HepG2 (cell line): ENCODE measurements at regions not wholly inside any gene's neighbourhood (a gene's known extent, or its start where the extent isn't known, plus 50 kb on each side); places are given as distances from the start of the nearest gene placed in this dataset.

ENCODE experiments used
- ATAC-seq: fragments of 200-7000 bp; cut with Tn5 transposase; 3 replicates; pipeline ENCODE4 v1.9.1; 2020; ENCODE audit warnings: mild to moderate bottlenecking, moderate library complexity
- BruUV-seq: library from RNA; stranded (reverse); fragments of 400-500 nt; replicated peaks from 2 replicates; lab custom pipeline; 2021; lab: Mats Ljungman, UMichigan
- CTCF ChIA-PET: fragments of 300-600 bp; formaldehyde crosslinking; extraction: SDS; loops from one replicate; lab custom pipeline; 2021; ENCODE audit warnings: low total read pairs, inconsistent platforms, low intra/inter-chr PET ratio; lab: Yijun Ruan, JAX
- POLR2A ChIA-PET: fragments of 350-600 bp; sonication (Branson Sonifier 250); formaldehyde crosslinking; loops from one replicate; lab custom pipeline; 2020; ENCODE audit warnings: antibody characterized with exemption, inconsistent platforms; lab: Yijun Ruan, JAX
- DNase-seq: peaks from one replicate; pipeline ENCODE4 v3.0.0-alpha.2; 2015; ENCODE audit warnings: low spot score
- FAIRE-seq: peaks from 3 replicates; lab custom pipeline; 2011; peaks lifted over from hg19 to GRCh38; lab: Jason Lieb, UNC
- H2AFZ ChIP-seq: one replicate; pipeline ENCODE4 v1.6.1; 2011; ENCODE audit warnings: low read length, inconsistent platforms
- H3K27ac ChIP-seq: fragments of 300-600 bp; 3 replicates; pipeline ENCODE4 v1.8.0; 2011; ENCODE audit warnings: mixed run types, mild to moderate bottlenecking, mixed read lengths, low read length, inconsistent platforms; ENCODE audit not compliant: insufficient read depth; ENCODE audit errors: extremely low read length
- H3K27me3 ChIP-seq, 2 experiments: fragments of 200-600 bp in 1 of 2; 2 replicates in 1 of 2; 3 replicates in 1 of 2; pipeline versions ENCODE4 v1.6.0 to v1.8.0; 2011; ENCODE audit warnings: low read length in 2 of 2, mild to moderate bottlenecking in 2 of 2, moderate library complexity in 2 of 2, inconsistent platforms in 1 of 2; ENCODE audit not compliant: insufficient read depth in 2 of 2, control insufficient read depth in 1 of 2
- H3K36me3 ChIP-seq, 2 experiments: fragments of 200-600 bp in 1 of 2; replicated peaks in 1 of 2; 2 replicates in 1 of 2; 3 replicates in 1 of 2; pipeline versions ENCODE4 v1.5.1 to v1.8.0; 2011; ENCODE audit warnings: low read length in 2 of 2, inconsistent platforms in 1 of 2; ENCODE audit not compliant: insufficient read depth in 2 of 2, control insufficient read depth in 1 of 2
- H3K4me1 ChIP-seq: 2 replicates; pipeline ENCODE4 v1.5.1; 2012; ENCODE audit warnings: low read length, inconsistent platforms; ENCODE audit not compliant: insufficient read depth
- H3K4me2 ChIP-seq: 2 replicates; pipeline ENCODE4 v1.6.0; 2011; ENCODE audit warnings: low read depth, low read length, inconsistent platforms
- H3K4me3 ChIP-seq, 3 experiments: fragments of 200-600 bp in 1 of 3; sonication (generic), shearing (Covaris generic) in 1 of 3; replicated peaks in 1 of 3; 2 replicates each; pipeline ENCODE4 v1.5.1; 2011 to 2016; ENCODE audit warnings: low read length in 3 of 3, inconsistent platforms in 2 of 3, low read depth in 2 of 3, mild to moderate bottlenecking in 2 of 3, control low read depth in 1 of 3, mixed read lengths in 1 of 3; ENCODE audit not compliant: insufficient read depth in 1 of 3
- H3K79me2 ChIP-seq: one replicate; pipeline ENCODE4 v1.6.1; 2011; ENCODE audit warnings: low read length, inconsistent platforms; ENCODE audit not compliant: insufficient read depth
- H3K9ac ChIP-seq: 2 replicates; pipeline ENCODE4 v1.6.0; 2011; ENCODE audit warnings: mild to moderate bottlenecking, low read depth, low read length, inconsistent platforms; ENCODE audit not compliant: insufficient read depth
- H3K9me3 ChIP-seq: 2 replicates; pipeline ENCODE4 v1.5.1; 2012; ENCODE audit warnings: mild to moderate bottlenecking, low read length
- H4K20me1 ChIP-seq: 2 replicates; pipeline ENCODE4 v1.6.0; 2011; ENCODE audit warnings: inconsistent platforms, mild to moderate bottlenecking, low read length, moderate library complexity; ENCODE audit not compliant: insufficient read depth
- FOXA1 ChIP-seq, 2 experiments: fragments of 450-650 bp in 1 of 2; sonication (generic) in 1 of 2; formaldehyde crosslinking in 1 of 2; IDR thresholded peaks; 2 replicates each; pipeline versions ENCODE4 v1.4.0 to v1.6.1; 2016 to 2020; ENCODE audit warnings: missing genetic modification reagents in 1 of 2
- GATA4 ChIP-seq: sonication (generic); IDR thresholded peaks from 2 replicates; pipeline ENCODE4 v1.6.1; 2016; ENCODE audit warnings: antibody characterized with exemption, low read depth, borderline replicate concordance
- PCBP1 ChIP-seq: fragments of 200-400 bp; formaldehyde crosslinking; IDR thresholded peaks from 2 replicates; pipeline ENCODE4 v1.6.1; 2017; ENCODE audit warnings: mild to moderate bottlenecking, low read depth, low read length, borderline replicate concordance
- SP4 ChIP-seq: sonication (generic); formaldehyde crosslinking; IDR thresholded peaks from 2 replicates; pipeline ENCODE4 v1.8.1; 2023; ENCODE audit warnings: mild to moderate bottlenecking, missing genetic modification reagents
- ZNF75D ChIP-seq: sonication (generic); formaldehyde crosslinking; IDR thresholded peaks from 2 replicates; pipeline ENCODE4 v1.8.1; 2023; ENCODE audit warnings: missing genetic modification reagents, mild to moderate bottlenecking, borderline replicate concordance
- ZNF878 ChIP-seq: sonication (generic); formaldehyde crosslinking; IDR thresholded peaks from 2 replicates; pipeline ENCODE4 v1.8.1; 2023; ENCODE audit warnings: mild to moderate bottlenecking, missing genetic modification reagents, moderate library complexity
- ZSCAN30 ChIP-seq: sonication (generic); formaldehyde crosslinking; IDR thresholded peaks from 2 replicates; pipeline ENCODE4 v1.5.0; 2020; ENCODE audit warnings: mild to moderate bottlenecking, missing genetic modification reagents
- WGBS: methylation state at CpG from one replicate; pipeline ENCODE4 v1.1.6; 2017; ENCODE audit warnings: low lambda C conversion rate; 5-methylcytosine and 5-hydroxymethylcytosine counted together
- in situ Hi-C: cut with HindIII; loops from 2 replicates; pipeline ENCODE4 v1.10.0; 2017; ENCODE audit warnings: low pct_unique_long_range_greater_than_20kb; ENCODE audit not compliant: extremely low pct_ligation_motif_present
- intact Hi-C: fragments of 100-400 bp; cut with micrococcal nuclease; formaldehyde crosslinking; loops from one replicate; pipeline ENCODE4 v1.10.0; 2022; ENCODE audit not compliant: unreplicated experiment
- TF ChIP-seq, protein P1 (sequence below): sonication (generic); formaldehyde crosslinking; IDR thresholded peaks from 2 replicates; pipeline ENCODE4 v1.4.0; 2020; ENCODE audit warnings: mild to moderate bottlenecking, missing genetic modification reagents
- TF ChIP-seq, protein P2 (sequence below): IDR thresholded peaks from 2 replicates; pipeline ENCODE4 v1.6.1; 2012; ENCODE audit warnings: low read depth, low read length, improper control_type of control experiment

DNA sequence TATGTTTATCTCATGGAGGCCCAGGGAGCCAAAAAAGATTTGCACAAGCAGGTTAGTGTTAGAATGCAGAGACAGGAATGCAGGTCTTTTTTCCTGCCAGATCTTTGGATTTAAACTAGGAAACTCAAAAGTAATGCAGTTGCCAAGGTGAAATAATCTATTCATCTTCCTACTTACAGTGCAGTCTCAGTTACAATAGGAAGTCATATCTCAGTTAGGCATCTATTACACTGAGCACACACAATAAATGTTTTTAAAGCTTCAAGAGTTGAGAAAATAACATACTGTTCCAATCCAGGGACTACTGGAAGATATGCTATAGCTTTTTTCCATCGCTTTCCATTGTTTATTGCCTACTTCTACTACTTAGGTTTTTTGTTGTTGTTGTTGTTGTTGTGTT is 279.3 kb upstream of the E2F7 start:
- H3K27ac ChIP-seq, result no peak overlapping the region
- H3K79me2 ChIP-seq, result no peaks in the 10 kb centered on the region
- H3K27me3 ChIP-seq, result no peaks in the 10 kb centered on the region
- CTCF ChIA-PET, result no interaction called here
- H3K36me3 ChIP-seq, result no peaks in the 10 kb centered on the region
- H4K20me1 ChIP-seq, result no peaks in the 10 kb centered on the region
- DNase-seq (no peak), FAIRE-seq (no peak), ATAC-seq (no peak)
- no TSS peak for BruUV-seq
- H3K4me2 ChIP-seq, result no peak overlapping the region
- WGBS, result 0% methylated on average over 1 of the region's 1 CpG
- POLR2A ChIA-PET, result no interaction called here
- no peak overlapping the region for H3K9ac ChIP-seq
- H2AFZ ChIP-seq, result no peak overlapping the region
- intact Hi-C loops (no loop called here), in situ Hi-C loops (no loop called here)
- TF ChIP-seq, protein P1, sequence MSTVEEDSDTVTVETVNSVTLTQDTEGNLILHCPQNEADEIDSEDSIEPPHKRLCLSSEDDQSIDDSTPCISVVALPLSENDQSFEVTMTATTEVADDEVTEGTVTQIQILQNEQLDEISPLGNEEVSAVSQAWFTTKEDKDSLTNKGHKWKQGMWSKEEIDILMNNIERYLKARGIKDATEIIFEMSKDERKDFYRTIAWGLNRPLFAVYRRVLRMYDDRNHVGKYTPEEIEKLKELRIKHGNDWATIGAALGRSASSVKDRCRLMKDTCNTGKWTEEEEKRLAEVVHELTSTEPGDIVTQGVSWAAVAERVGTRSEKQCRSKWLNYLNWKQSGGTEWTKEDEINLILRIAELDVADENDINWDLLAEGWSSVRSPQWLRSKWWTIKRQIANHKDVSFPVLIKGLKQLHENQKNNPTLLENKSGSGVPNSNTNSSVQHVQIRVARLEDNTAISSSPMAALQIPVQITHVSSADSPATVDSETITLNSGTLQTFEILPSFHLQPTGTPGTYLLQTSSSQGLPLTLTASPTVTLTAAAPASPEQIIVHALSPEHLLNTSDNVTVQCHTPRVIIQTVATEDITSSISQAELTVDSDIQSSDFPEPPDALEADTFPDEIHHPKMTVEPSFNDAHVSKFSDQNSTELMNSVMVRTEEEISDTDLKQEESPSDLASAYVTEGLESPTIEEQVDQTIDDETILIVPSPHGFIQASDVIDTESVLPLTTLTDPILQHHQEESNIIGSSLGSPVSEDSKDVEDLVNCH, result no peak
- TF ChIP-seq SP4, result no peak
- TF ChIP-seq ZNF878 (CRISPR knock-in tag), result no peak
- no peak for TF ChIP-seq PCBP1
- no peak for TF ChIP-seq ZSCAN30
- TF ChIP-seq, protein P2, sequence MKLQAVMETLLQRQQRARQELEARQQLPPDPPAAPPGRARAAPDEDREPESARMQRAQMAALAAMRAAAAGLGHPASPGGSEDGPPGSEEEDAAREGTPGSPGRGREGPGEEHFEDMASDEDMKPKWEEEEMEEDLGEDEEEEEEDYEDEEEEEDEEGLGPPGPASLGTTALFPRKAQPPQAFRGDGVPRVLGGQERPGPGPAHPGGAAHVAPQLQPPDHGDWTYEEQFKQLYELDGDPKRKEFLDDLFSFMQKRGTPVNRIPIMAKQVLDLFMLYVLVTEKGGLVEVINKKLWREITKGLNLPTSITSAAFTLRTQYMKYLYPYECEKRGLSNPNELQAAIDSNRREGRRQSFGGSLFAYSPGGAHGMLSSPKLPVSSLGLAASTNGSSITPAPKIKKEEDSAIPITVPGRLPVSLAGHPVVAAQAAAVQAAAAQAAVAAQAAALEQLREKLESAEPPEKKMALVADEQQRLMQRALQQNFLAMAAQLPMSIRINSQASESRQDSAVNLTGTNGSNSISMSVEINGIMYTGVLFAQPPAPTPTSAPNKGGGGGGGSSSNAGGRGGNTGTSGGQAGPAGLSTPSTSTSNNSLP, result no peak
- TF ChIP-seq GATA4, result no peak
- no peak for TF ChIP-seq ZNF75D (CRISPR knock-in tag)
- TF ChIP-seq FOXA1 (IDR thresholded peaks at IDR 0.05), result no peak
- TF ChIP-seq FOXA1 (CRISPR knock-in tag; IDR thresholded peaks at IDR 0.05), result no peak
- H3K4me1 ChIP-seq, result no peaks in the 10 kb centered on the region
- no peaks in the 10 kb centered on the region for H3K9me3 ChIP-seq
- H3K4me3 ChIP-seq, result no peak overlapping the region
